Stimulated activated CD4-positive, alpha-beta T cell treated with anti-CD3 and anti-CD28 coated beads, TNF-alpha, amount 100 ng/mL, for 4 hours (primary cell): ENCODE measurements at regions not wholly inside any gene's neighbourhood (a gene's known extent, or its start where the extent isn't known, plus 50 kb on each side); places are given as distances from the start of the nearest gene placed in this dataset.

Experiments
- DNase-seq, 3 experiments: peaks; one replicate each; pipeline ENCODE4 v3.0.0-alpha.2; 2020; ENCODE audit warnings: low read depth in 3 of 3

DNA sequence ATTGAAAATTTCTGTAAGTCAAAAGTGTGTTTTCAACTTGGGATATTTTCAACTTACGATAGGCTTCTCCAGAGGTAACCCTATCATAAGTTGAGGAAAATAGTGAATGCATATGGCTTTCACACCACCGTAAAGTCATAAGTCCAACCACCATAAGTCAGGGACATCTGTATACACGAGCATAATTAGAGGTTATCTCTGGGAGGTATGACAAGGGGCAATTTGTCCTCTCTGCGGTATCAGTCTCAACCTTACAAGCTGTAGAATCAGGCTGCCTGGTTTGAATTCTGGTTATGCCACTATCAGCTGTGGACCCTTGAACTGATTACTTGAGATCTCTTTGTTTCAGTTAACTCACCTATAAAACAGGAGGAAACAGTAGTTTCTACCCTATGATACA, 202.9 kb upstream of the JARID2 start:
- no peak for DNase-seq

DNA sequence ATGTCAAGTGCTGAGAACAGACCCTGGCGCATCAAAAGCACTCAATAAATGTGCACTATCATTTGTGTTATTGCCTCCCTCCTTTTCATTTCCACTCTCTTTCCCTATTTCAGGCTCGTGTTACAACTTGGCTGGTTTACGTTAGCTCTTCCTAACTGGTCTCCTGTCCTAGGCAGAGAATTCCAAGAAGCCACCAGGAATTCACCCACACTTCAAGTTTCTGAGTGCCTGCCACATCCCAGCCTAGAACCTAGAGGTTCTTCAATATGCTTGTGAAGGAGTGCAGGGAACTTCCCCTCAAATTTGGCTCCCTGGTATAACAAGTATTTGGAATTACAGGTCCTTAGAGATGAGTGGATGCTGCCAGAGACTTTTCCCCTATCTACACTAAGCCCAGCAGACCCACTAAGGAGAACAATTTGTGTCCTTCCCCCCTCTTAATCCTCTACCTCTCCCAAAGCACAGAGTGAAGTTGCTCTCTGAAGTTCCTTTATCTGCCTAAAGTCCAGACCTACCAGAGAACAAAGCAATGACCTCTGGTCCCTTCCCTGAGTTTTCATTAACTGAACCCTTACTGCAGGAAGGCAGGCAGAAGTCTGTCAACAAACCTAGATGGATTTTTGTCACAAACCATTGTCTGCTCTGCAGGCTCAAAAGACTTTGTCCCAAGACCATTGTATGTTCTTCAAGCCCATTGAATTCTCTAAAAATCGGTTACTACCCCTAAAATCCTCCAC, 201.6 kb upstream of the JARID2 start:
- DNase-seq = no peak

DNA sequence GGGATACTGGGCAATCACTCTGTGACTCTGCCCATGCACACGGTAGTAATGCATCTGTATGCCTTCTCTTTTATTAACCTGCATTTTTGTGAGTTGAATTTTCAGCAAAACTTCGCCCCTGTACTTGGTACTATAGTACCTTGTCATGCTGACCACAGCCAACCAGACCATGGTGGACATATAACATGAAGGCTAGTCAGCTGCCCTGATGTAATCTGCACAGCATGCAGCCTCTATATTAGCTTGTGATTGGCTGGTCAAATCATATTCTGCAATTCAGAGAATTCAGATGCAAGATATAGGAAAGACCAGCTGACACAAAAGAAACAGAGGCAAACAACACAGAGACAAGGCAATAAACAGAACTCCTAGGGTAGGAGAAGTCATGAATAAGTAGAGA, 200.9 kb upstream of the JARID2 start:
- DNase-seq = no peak

DNA sequence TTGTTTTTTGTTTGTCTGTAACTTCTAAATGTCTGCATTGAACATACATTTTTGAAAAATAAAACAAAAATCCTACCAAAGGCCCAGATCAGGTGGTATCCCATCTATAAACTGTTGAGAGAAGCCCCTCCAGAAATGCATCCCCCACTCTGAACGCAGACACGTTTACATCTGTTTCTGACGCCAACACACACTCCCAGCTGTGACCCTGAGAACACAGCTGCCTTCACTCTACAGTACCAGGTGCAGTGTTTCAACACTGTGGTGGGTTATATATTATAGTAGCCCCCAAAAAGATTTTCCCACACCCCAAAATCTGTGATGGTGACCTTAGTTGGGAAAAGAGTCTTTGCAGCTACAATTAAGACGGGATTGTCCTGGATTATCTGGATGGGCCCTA, 199.1 kb upstream of the JARID2 start:
- DNase-seq = no peak

DNA sequence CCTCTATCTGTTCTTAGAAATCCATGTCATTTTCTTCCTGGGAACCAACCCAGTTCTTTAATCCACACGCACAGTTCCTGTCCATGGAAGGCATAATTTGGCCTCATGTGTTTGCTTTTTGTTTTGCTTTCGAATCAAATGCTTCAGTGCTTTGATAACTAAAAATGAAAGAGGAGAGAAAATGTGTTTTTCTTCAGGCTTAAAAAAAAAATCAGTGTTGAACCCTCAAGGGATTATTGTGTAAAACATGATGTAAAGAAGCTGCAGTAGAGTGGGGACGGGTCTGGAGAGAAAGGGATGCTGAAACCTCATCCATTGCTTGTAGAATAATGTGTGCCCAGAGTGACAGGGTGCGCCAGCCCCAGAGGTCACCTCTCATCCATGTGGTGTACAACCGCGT, 197.5 kb upstream of the JARID2 start:
- no peak for DNase-seq

DNA sequence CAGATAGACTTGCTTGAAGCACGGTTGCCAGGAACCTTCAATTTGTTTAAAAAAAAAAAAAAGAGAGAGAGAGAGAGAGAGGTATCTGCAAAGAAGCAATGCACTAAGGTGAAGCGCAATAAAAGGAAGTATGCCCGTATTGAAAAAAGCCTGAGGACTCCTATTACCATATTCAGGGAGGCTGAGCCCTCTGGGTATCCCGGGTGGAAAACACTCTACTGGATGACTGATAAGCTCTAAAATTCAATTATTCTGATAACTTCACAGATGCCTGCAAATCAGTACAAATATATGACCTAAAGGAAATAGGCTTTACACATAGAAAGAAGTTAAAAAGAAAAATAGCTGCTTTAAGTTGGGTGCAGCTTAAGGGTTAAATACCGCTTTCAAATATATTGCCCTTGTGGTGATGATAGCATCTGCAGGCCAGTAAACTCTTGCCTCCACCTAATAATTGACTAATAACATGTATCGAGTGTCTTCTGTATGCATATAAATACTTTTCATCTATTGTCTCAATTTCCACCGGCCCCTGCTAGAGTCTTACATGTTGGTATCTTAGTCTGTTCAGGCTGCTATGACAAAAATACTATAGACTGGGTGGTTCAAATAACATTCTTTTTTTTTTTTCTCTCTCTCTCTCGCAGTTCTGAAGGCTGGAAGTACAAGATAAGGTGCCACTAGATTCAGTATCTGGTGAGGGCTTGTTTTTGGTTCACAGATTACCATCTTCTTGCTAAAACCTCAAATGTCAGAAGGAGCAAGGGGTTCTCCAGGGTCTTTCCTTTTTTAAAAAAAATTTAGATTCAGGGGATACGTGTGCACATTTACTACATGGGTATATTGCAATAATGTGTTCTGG, 187.4 kb upstream of the JARID2 start:
- DNase-seq = no peak

DNA sequence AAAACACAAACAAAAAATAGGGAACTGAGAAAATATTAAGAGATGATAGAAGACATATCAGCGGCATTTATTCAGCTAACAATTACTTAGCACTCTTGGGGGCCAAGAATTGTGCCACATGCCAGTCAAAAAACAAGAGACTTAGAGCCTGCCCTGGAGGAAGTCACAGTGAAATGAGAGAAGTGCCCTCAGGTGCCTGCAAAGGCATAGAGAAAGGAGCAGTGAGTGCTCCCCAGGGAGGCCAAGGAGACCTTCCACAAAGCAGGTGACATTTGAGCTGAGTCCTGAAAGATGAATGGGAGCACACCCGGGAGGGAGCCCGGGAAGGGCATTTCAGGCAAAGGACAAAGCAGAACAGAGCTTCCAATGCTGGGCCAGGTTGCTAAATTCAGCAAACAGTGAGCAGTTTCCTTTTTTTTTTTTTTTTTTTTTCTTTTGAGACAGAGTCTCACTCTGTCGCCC, 184.7 kb upstream of the JARID2 start:
- no peak for DNase-seq

DNA sequence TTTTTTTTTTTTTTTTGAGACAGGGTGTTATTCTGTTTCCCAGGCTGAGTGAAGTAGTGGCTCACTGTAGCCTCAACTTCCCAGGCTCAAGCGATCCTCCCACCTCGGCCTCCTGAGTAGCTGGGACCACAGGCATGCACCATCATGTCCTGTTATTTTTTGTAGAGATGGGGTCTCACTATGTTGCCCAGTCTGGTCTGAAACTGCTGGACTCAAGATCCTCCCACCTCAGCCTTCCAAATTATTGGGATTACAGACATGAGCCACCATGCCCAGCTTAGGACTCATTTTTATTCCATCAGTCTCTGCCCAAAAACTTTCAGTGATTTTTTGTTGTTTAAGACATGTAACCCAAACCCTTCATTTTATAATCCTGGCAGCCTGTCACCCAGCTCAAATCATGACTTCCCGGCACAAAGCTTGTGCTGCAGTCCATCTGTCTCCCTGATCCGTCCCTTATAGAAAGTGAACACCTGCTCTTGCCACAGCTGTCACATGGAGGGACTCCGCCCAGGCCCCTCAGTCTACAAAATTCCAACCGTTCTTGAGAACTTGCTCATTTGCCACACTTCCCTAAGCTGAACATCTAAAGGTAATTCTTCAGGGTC, 183.9 kb upstream of the JARID2 start:
- no peak for DNase-seq

DNA sequence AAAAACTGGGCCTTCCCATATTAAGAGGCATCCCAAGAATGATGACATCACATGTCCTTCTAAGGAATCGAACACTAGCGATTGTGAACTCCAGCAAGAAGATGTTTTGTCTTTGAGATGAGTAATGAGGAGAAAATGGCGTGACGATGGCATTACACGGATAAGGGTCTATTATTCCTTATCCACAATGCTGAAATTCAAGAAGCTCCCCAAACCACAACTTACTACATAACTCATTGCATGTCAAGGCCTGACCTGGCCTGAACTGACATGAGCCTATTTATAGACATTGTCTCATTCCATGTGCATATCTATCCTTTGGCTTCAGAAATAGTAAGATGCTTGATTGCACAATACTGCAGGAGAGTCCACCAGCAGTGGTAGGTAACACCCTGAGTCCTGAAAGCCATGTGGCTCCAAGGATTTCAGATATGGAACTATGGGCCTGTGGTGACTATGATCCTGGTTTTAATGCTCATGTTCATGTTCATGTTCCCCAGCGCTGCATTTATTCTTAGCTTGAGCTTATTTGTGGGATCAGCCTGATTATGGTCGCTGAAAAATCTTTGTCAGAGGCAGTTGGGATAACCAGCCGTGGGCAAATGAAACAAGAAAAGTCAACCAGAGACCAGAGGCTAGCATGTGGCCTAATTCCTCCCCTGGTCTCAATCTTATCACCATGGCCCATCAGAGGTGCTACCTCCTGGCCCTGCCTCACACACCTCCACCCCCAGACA, 183.2 kb upstream of the JARID2 start:
- DNase-seq = no peak

DNA sequence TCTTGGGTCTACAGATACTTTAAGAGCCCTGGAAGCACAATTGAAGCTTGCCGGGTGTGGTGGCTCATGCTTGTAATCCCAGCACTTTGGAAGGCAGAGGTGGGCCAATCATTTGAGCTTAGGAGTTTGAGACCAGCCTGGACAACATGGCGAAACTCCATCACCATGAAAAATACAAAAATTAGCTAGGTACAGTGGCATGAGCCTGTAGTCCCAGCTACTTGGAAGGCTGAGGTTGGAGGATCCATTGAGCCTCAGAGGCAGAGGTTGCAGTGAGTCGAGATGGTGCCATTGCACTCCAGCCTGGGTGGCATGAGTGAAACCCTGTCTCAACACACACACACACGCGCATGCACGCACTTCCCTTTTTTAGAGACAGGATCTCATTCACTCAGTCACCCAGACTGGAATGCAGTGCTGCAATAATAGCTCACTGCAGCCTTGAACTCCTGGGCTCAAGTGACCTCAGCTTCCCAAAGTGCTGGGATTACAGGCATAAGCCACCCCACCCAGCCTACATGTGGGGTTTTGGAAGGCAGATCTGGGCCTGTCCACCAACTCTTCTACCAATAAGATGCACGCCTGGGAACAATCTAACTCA, 182.5 kb upstream of the JARID2 start:
- no peak for DNase-seq

DNA sequence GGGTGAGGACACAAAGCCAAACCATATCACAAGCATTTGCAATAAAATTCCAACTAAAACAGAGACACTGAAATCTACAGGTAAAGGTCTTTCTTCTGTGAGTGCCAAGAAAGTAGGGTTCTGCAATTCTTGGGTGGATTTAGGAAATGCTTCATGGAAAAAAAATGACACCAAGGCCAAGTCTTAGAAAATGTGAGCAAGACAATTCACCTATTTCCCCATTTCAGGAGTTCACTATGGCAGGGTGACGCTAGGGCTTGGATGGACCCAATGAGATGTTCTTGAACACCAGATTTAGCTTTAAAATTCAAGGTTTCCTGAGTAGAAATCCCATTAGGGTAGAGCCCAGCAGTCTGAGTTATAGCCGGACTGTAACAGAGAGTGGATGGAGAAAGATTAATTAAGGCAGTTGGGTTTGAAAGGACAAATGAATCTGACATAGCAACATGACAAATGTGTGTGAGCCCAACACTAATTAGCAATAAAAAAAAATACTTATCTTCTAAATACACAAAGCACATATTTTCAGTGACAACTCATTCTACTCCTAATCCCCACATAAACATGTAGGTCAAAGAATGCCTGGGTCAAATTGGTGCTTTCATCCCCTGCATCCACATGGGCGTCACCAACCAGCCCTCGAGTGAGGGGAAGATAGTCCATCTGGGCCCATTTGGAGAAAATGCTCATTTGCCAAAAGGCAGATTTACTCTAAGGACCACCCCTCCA, 180.4 kb upstream of the JARID2 start:
- no peak for DNase-seq

DNA sequence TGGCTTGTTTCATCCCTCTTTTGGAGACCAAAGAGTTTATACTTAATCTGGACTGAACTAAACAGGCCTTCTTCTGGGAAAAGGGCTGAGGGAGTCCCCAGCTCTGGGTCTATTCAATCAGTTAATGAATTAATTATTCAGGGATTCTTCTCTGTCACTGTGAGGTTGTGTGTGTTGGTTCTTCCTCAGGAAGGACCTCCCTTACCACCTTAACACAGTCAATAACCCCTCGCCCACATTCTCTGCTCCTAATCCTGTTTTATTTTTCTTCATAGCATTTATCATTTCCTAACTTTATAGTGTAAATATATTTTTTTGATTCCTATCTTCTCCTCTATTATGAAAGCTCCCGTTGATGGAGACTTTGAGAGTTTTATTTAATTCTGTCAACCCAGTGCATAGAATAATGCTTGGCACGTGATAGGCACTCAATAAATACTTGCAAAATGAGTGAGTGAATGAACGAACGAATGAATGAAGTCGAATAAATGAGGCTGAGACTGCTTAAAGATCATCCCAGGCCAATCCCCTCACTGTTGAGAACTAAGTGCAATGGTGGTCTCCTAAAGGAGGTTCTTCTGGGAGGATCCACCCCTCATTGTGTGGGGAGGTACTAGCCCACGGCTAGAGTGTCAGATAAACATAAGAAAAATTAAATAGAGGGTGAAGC, 179.6 kb upstream of the JARID2 start:
- DNase-seq = no peak

DNA sequence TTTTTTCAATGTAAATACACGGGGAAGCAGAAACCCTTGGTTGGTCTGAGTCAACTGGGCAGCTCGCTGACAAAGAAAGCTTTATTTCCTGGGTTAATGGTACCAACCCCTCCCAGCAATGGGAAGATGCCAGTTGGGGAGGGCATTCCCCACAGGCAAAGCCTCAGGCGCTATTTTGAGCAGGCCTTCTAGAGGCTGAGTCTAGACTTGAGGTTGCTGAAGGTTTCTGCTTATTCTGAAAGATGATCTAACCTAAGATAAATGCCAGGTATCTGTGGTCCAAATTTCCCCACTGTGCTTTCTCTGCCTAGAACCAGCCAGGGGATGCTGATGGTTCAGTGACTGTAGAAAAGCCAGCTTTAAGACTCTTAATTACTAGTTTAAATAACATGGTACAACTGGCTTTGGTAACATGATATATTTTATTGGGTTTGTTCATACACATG, 172.5 kb upstream of the JARID2 start:
- no peak for DNase-seq

DNA sequence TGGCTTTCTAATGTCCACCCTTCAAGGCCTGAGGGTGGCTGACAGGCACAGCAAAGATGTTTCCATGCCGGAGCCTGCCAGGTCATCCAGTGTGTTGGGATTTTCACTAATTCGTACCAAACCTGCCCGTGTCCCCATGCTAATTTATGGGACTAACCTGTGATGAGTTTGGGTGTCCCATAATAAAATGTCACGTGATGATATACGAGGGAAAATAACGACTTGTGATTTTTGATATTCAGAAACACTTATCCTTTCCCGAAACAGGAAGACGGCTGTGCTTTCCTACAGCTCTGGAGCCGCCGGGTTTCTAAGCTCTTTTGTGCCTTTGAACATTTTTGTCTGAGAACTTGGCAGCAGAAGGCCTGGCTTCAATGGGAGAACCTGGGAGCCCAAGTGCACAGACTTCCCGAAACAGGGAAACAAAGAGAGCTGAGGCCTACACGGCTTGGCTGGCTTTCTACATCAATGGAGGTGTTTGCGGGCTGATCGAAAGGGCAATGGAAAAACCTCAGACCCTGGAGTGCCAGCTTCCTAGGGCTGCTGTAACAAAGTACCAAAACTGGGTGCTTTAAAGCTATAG, 171.9 kb upstream of the JARID2 start:
- DNase-seq = no peak

DNA sequence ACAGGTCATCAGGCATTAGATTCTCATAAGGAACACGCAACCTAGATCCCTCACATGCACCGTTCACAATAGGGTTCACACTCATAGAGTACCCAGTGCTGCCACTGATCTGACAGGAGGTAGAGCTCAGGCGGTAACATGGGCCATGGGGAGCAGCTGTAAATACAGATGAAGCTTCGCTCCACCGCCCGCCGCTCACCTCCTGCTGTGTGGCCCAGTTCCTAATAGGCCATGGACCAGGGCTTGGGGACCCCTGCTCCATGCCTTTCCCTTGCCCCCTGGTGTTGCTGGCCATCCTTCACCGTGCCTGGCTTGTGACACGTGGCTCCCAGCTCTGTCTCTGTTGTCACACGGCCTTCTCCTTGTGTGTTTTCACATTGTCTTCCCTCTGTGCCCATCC, 171.1 kb upstream of the JARID2 start:
- no peak for DNase-seq

DNA sequence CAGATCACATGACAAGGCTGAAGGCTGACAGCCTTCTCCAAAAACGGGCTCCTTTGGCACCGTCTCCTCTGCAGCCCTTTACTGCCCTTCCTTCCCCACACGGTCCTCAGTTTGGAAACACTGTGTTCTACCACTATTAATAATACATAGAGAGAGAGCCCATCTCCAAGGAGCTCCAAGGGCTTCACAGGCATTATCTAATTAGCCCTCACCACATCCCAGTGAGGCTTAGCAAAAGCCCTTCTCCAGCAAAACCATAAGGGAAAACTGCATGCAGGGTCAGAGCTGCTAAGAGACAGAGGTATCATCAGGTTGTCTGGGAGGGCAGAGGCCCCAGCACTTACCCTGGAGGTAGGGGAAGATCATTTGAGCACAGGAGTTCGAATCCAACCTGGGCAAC, 169.3 kb upstream of the JARID2 start:
- no peak for DNase-seq

DNA sequence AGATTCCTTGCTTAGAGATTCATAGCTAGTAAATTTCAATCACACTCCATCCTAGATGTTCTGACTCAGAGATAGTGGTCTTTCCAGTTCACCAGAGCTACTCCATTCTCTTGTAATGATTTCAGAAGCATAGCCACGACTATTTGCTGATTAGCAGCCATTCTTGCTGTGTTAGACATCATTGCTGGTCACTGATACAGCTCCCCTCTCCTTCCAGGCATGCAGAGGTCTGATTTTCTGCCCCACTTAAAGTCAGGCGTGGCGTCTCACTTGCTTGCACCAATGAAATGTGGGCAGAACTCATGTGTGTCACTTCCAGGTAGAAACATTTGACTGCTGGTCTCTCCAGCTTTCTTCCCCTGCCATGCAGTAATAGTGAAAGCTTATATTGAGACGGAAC, 168.9 kb upstream of the JARID2 start:
- DNase-seq = no peak

DNA sequence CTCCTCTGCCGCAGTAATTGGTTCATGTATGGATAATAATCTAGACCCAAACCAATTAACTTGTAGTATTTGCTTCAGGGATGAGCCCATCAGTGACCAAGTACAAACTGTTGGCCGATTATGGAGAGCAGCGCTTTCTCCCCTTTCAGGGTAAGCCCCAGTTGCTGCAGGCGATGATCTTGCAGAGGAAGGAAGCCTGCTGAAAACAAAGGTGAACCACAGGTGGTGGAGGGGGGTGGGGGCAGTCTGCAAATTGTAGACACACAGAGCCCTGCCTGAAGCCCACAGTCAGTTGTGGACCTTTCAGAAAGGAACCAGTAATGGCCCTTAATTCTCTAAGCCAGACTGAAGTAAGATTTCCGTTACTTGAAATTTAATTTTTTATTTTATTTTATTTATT, 167.9 kb upstream of the JARID2 start:
- DNase-seq = no peak

DNA sequence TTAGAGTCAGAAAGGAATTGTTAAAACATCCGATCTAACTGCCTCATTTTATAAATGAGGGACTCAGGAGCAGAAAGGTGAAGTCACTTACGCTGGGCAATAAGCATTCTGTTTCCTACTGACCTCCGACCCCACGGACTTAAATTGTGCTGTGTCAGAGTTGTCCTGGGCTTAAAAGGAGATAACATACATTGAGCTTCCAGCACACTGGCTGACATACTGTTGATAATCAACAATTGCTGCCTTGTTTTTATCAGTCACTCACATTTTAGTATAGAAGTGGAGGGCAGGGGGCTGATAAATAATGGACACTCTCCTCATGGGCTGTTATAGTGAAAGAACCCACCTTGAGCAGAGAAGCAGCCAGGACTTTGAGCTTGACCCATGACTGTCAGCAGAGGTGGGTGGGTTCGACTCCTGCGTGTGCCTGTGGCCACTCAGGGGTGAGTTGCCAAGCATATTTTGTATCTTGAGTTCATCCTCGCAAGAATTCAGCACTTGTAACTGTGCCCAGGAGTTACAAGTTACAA, 166.5 kb upstream of the JARID2 start:
- no peak for DNase-seq

DNA sequence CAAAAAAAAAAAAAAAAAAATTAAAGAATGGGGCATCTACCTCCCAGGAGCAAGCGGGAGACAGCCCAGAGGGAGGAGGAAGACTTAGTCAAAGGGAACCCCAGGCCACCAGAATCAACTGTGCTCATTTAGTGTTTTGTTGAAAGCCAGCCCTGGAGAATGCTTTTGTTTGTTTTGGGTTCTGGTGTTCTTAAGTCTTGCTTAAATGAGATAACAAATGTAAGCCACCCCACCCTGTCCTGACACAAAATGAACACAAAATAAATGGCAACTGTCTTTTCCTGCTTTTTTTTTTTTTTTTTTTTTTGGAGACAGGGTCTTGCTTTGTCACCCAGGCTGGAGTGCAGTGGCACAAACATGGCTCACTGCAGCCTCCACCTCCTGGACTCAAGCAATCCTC, 165.0 kb upstream of the JARID2 start:
- DNase-seq = no peak
